NT2/D1 (cell line): ENCODE measurements at regions not wholly inside any gene's neighbourhood (a gene's known extent, or its start where the extent isn't known, plus 50 kb on each side); places are given as distances from the start of the nearest gene placed in this dataset.

Experiments used
- SUZ12 ChIP-seq: IDR thresholded peaks from 2 replicates; pipeline ENCODE4 v1.6.1; 2011; ENCODE audit not compliant: insufficient read length, insufficient read depth; ENCODE audit errors: extremely low read depth
- YY1 ChIP-seq: IDR thresholded peaks from 2 replicates; pipeline ENCODE4 v1.6.1; 2011; ENCODE audit not compliant: insufficient read length, insufficient read depth
- ZNF274 ChIP-seq: IDR thresholded peaks from 2 replicates; pipeline ENCODE4 v1.6.1; 2011; ENCODE audit warnings: mild to moderate bottlenecking, low read depth, low read length

DNA sequence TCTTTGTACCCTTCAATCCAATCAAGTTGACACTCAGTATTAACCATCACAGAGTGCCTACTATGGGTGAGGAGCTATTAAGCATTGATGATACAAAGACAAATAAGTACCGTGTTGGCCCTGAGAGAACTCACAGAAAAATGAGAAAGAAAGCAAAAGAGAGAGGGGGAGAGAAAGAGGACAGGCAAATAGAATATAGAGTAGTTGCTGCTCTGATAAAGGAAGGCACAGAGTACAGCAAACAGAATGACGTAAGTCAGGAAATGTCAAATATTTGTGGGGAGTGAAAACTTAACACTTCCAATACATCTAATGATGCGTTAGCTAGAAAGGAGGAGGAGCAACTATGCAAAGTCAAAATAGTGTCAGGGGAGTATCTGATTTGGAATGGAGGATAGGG lies 320.6 kb upstream of the KCNH8 start:
- TF ChIP-seq YY1, result no peak
- TF ChIP-seq SUZ12, result no peak
- no peak for TF ChIP-seq ZNF274
